ENCODE measurements at regions not wholly inside any gene's neighbourhood (a gene's known extent, or its start where the extent isn't known, plus 50 kb on each side); places are given as distances from the start of the nearest gene placed in this dataset.

- DNase-seq (ENCODE audit: low read depth in 4 of 4, low spot score in 3 of 4): no peak
Observed at GRCh38 chr3:107992976-107993684, 97.7 kb downstream of the CD47 start.

- no peak for DNase-seq (ENCODE audit: low read depth in 4 of 4, low spot score in 3 of 4)
Observed at GRCh38 chr3:107990926-107991325, 99.9 kb downstream of the CD47 start.

GRCh38 chr3:107990433-107990832, 100.4 kb downstream of the CD47 start:
- DNase-seq (ENCODE audit: low read depth in 4 of 4, low spot score in 3 of 4): no peak

- DNase-seq (ENCODE audit: low read depth in 4 of 4, low spot score in 3 of 4): no peak
Observed at GRCh38 chr3:107989661-107990060, 101.2 kb downstream of the CD47 start.

- no peak for DNase-seq (ENCODE audit: low read depth in 4 of 4, low spot score in 3 of 4)
Observed at GRCh38 chr3:107988460-107989175, 102.2 kb downstream of the CD47 start.

GRCh38 chr3:107987036-107987939, 103.5 kb downstream of the CD47 start:
- DNase-seq (ENCODE audit: low read depth in 4 of 4, low spot score in 3 of 4): no peak

GRCh38 chr3:107986505-107986904, 104.3 kb downstream of the CD47 start:
- DNase-seq (ENCODE audit: low read depth in 4 of 4, low spot score in 3 of 4): no peak

- DNase-seq (ENCODE audit: low read depth in 4 of 4, low spot score in 3 of 4): no peak
Observed at GRCh38 chr3:107985496-107985895, 105.3 kb downstream of the CD47 start.

- no peak for DNase-seq (ENCODE audit: low read depth in 4 of 4, low spot score in 3 of 4)
Observed at GRCh38 chr3:107983247-107983646, 107.6 kb downstream of the CD47 start.

GRCh38 chr3:107982165-107982564, 108.7 kb downstream of the CD47 start:
- no peak for DNase-seq (ENCODE audit: low read depth in 4 of 4, low spot score in 3 of 4)

GRCh38 chr3:107981471-107982111, 109.2 kb downstream of the CD47 start:
- DNase-seq (ENCODE audit: low read depth in 4 of 4, low spot score in 3 of 4): no peak

- DNase-seq (ENCODE audit: low read depth in 4 of 4, low spot score in 3 of 4): no peak
Observed at GRCh38 chr3:107979538-107979937, 111.3 kb downstream of the CD47 start.

- no peak for DNase-seq (ENCODE audit: low read depth in 4 of 4, low spot score in 3 of 4)
Observed at GRCh38 chr3:107978131-107979055, 112.4 kb downstream of the CD47 start.

- no peak for DNase-seq (ENCODE audit: low read depth in 4 of 4, low spot score in 3 of 4)
Observed at GRCh38 chr3:107977221-107978130, 113.4 kb downstream of the CD47 start.

- no peak for DNase-seq (ENCODE audit: low read depth in 4 of 4, low spot score in 3 of 4)
Observed at GRCh38 chr3:107976202-107976800, 114.5 kb downstream of the CD47 start.

GRCh38 chr3:107975529-107976201, 115.2 kb downstream of the CD47 start:
- no peak for DNase-seq (ENCODE audit: low read depth in 4 of 4, low spot score in 3 of 4)

GRCh38 chr3:107973961-107974360, 116.9 kb downstream of the CD47 start:
- DNase-seq (ENCODE audit: low read depth in 4 of 4, low spot score in 3 of 4): no peak

GRCh38 chr3:107973152-107973551, 117.7 kb downstream of the CD47 start:
- no peak for DNase-seq (ENCODE audit: low read depth in 4 of 4, low spot score in 3 of 4)
